Glutamatergic neuron (in vitro differentiated cells): ENCODE measurements at regions not wholly inside any gene's neighbourhood (a gene's known extent, or its start where the extent isn't known, plus 50 kb on each side); places are given as distances from the start of the nearest gene placed in this dataset.

Experiments
- DNase-seq: peaks from one replicate; pipeline ENCODE4 v3.0.0; 2022
- H3K27ac Mint-ChIP-seq: one replicate; pipeline ENCODE4 v1.8.0; 2020; ENCODE audit warnings: mild to moderate bottlenecking, mixed read lengths, inconsistent platforms; ENCODE audit not compliant: unreplicated experiment
- H3K27me3 Mint-ChIP-seq: one replicate; pipeline ENCODE4 v1.8.0; 2020; ENCODE audit warnings: mild to moderate bottlenecking, moderate library complexity, mixed read lengths, inconsistent platforms; ENCODE audit not compliant: unreplicated experiment
- H3K36me3 Mint-ChIP-seq: one replicate; pipeline ENCODE4 v1.8.0; 2020; ENCODE audit warnings: mild to moderate bottlenecking, mixed read lengths, inconsistent platforms; ENCODE audit not compliant: unreplicated experiment
- H3K4me1 Mint-ChIP-seq: one replicate; pipeline ENCODE4 v1.8.0; 2020; ENCODE audit warnings: mild to moderate bottlenecking, low read depth, mixed read lengths, inconsistent platforms; ENCODE audit not compliant: unreplicated experiment
- H3K4me3 Mint-ChIP-seq: one replicate; pipeline ENCODE4 v1.8.0; 2020; ENCODE audit warnings: mild to moderate bottlenecking, mixed read lengths, inconsistent platforms; ENCODE audit not compliant: unreplicated experiment
- H3K9me3 Mint-ChIP-seq: one replicate; pipeline ENCODE4 v1.8.0; 2020; ENCODE audit warnings: mild to moderate bottlenecking, moderate library complexity, mixed read lengths, inconsistent platforms; ENCODE audit not compliant: unreplicated experiment
- TF ChIP-seq, protein P1 (sequence below): fragments of 200-600 bp; sonication (generic); IDR thresholded peaks from one replicate; pipeline ENCODE4 v1.5.0; 2021; ENCODE audit not compliant: partially characterized antibody, unreplicated experiment

DNA sequence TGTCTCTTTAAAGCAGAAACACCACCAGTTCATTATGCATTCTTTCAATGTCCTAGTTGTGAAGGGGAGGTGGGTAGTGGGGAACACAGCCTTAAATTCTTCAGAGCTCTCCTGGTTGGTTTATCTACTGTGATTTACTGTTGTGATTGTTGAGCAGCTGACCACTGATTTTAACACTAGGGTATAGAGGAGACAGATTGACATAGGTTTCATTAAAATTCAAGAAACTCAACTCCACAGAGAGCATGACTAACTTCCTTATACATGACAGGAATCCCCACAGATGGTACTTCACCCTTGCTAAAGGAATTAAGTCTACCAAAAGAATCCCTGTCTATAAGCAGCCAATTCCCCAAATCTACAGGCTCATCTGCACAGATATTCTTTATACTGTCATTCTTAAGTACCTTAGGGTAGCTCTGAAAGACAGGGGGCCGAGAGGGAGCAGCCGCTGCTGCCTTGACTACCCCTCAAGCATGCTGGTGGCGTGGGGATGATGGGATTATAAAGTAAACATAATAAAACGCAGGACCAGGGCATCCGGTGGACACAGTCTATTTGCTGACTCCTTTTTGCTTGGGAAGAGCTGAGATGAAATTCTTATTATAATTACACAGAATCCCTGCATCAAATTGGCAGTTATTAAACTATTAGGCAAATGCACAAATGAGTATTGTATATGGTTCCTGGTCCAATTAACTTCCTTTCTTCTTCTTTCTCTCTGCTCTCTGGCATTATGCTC, 1377.6 kb upstream of the PIK3C3 start:
- TF ChIP-seq, protein P1, sequence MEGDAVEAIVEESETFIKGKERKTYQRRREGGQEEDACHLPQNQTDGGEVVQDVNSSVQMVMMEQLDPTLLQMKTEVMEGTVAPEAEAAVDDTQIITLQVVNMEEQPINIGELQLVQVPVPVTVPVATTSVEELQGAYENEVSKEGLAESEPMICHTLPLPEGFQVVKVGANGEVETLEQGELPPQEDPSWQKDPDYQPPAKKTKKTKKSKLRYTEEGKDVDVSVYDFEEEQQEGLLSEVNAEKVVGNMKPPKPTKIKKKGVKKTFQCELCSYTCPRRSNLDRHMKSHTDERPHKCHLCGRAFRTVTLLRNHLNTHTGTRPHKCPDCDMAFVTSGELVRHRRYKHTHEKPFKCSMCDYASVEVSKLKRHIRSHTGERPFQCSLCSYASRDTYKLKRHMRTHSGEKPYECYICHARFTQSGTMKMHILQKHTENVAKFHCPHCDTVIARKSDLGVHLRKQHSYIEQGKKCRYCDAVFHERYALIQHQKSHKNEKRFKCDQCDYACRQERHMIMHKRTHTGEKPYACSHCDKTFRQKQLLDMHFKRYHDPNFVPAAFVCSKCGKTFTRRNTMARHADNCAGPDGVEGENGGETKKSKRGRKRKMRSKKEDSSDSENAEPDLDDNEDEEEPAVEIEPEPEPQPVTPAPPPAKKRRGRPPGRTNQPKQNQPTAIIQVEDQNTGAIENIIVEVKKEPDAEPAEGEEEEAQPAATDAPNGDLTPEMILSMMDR = no peak
- no peak for DNase-seq
- Mint-ChIP-seq H3K36me3 (no peaks in the 10 kb centered on the region), H3K4me3 (no peak overlapping the region), H3K27ac (no peak overlapping the region), H3K9me3 (no peaks in the 10 kb centered on the region), H3K27me3 (no peaks in the 10 kb centered on the region), H3K4me1 (peaks cover 5% of the 10 kb centered on the region)

DNA sequence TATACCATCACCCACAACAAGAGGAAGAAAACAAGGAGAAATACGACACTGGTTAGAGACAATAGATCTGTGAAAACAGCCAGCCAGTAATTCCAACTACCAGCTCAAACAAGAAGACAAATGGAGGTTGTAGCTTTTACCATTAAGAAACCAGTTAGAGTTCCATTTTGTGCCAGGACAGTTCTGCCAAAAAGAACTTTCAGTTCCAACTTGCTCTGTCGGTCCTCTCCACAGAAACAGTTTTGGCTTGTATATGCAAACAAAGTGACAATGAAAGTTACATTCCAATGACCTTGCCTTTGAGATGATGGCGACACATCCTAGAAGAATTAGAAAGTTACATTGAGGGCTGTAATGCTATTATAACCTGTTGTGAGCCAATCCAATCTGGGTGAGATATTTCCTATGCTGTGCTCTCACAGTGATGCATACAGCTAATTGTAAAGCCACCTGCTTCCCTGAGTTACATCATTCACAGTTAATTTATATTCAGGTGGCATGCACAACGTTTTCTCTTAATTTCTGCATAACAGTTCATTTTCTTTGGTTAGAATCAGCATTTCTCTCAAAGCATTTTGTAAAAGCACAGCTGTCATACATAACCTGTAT, 1378.4 kb upstream of the PIK3C3 start:
- no peak for DNase-seq
- no peak overlapping the region for H3K27ac Mint-ChIP-seq
- H3K4me1 Mint-ChIP-seq = peaks cover 5% of the 10 kb centered on the region
- H3K27me3 Mint-ChIP-seq = no peaks in the 10 kb centered on the region
- H3K4me3 Mint-ChIP-seq = no peak overlapping the region
- TF ChIP-seq, protein P1 = no peak
- H3K36me3 Mint-ChIP-seq = no peaks in the 10 kb centered on the region
- H3K9me3 Mint-ChIP-seq = no peaks in the 10 kb centered on the region

DNA sequence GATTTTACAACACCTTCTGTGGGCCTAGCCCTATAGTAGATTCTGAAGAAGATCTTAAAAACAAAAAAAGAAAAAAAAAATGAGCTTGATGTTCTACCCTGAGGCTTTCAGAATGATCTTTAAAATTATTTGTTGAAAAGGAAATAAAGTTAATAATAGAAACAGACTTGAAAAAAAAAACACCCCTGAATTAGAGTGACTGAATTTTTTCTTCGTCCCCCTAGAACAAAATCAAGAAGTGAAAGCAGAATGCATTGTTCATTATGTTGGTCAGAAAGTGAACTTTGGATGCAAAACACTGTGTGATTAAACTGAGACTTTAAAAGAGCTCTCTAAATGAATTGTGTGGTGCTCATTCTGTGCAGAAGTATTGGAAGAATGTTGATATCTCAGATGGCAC, 1384.4 kb upstream of the PIK3C3 start:
- H3K36me3 Mint-ChIP-seq = no peaks in the 10 kb centered on the region
- no peak for DNase-seq
- no peaks in the 10 kb centered on the region for H3K27me3 Mint-ChIP-seq
- H3K4me1 Mint-ChIP-seq = peaks cover 12% of the 10 kb centered on the region
- H3K9me3 Mint-ChIP-seq = no peaks in the 10 kb centered on the region
- H3K27ac Mint-ChIP-seq = no peak overlapping the region
- TF ChIP-seq, protein P1 = no peak
- H3K4me3 Mint-ChIP-seq = no peak overlapping the region

DNA sequence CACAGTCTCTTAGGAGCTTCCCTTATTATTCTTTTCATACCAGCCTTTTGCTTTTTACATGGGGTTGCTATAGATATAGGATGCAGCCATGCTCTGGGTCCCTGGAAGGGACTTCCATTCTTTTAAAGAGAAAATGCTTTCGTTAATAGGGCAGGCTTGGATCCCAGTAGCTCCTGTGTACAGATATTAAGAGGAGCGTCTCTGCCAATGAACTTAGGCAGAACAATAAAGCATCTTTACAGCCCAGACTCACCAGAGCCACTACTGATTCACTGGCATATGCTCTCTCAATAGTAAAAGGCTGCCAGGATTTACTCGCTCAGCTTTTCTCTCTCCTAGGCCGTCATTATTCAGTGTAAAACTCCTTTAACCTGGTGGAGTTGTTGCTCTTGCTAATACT, 1385.4 kb upstream of the PIK3C3 start:
- no peaks in the 10 kb centered on the region for H3K27me3 Mint-ChIP-seq
- H3K36me3 Mint-ChIP-seq = no peaks in the 10 kb centered on the region
- H3K9me3 Mint-ChIP-seq = no peaks in the 10 kb centered on the region
- TF ChIP-seq, protein P1 = no peak
- peak overlapping the region; percentile 13 for H3K27ac Mint-ChIP-seq
- no peak for DNase-seq
- H3K4me1 Mint-ChIP-seq = peaks cover 11% of the 10 kb centered on the region
- no peak overlapping the region for H3K4me3 Mint-ChIP-seq

DNA sequence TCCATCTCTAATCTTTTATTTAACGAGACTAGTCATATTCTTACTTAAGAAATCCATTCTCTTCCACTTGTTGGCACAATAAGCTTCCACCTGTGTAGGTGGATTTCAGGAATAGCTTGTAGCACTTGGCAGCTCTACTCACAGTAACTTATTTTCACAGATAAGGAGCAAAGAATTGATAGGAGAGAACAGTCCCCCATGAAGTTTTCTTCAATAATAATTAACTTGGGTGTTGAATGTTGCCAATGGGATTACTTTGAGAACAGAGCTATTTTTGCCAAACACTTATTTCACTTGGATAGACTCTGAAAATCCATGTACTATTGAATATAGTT, 1388.6 kb upstream of the PIK3C3 start:
- Mint-ChIP-seq H3K4me3 (no peak overlapping the region), H3K27ac (no peak overlapping the region), H3K9me3 (no peaks in the 10 kb centered on the region), H3K36me3 (no peaks in the 10 kb centered on the region), H3K4me1 (peaks cover 6% of the 10 kb centered on the region), H3K27me3 (no peaks in the 10 kb centered on the region)
- DNase-seq = no peak
- TF ChIP-seq, protein P1 = no peak
